Heart right ventricle (tissue), 16 donors: ENCODE measurements at regions not wholly inside any gene's neighbourhood (a gene's known extent, or its start where the extent isn't known, plus 50 kb on each side); places are given as distances from the start of the nearest gene placed in this dataset.

ENCODE experiments used
- ATAC-seq, 8 donors: fragments of 200-7000 bp; cut with Tn5 transposase; one replicate each; pipeline ENCODE4 v1.9.1; 2020; ENCODE audit warnings: mild to moderate bottlenecking in 8 of 8, moderate library complexity in 8 of 8, moderate number of reproducible peaks in 1 of 8
- DNase-seq, 2 donors: peaks; one replicate each; pipeline ENCODE4 v3.0.0-alpha.2; 2020
- H3K27ac ChIP-seq, 10 donors: fragments of 200-600 bp; sonication (generic) in 2 of 10; one replicate each; pipeline versions ENCODE4 v1.5.0 to v1.8.0; 2020 to 2022; ENCODE audit warnings: mild to moderate bottlenecking in 3 of 10
- H3K27me3 ChIP-seq, 7 donors: fragments of 200-600 bp; one replicate each; pipeline ENCODE4 v1.8.0; 2021 to 2022; ENCODE audit warnings: mild to moderate bottlenecking in 2 of 7
- H3K36me3 ChIP-seq, 9 donors: fragments of 200-600 bp; sonication (generic) in 1 of 9; one replicate each; pipeline versions ENCODE4 v1.5.0 to v1.8.0; 2020 to 2022; ENCODE audit warnings: mild to moderate bottlenecking in 2 of 9
- H3K4me1 ChIP-seq, 9 donors: fragments of 200-600 bp; sonication (generic) in 1 of 9; one replicate each; pipeline versions ENCODE4 v1.5.0 to v1.8.0; 2020 to 2022; ENCODE audit warnings: mild to moderate bottlenecking in 4 of 9
- H3K4me3 ChIP-seq, 10 donors: fragments of 200-600 bp; sonication (generic) in 2 of 10; one replicate each; pipeline versions ENCODE4 v1.5.0 to v1.8.0; 2020 to 2022; ENCODE audit warnings: mild to moderate bottlenecking in 7 of 10, moderate library complexity in 2 of 10
- H3K9me3 ChIP-seq, 11 donors: fragments of 200-600 bp in 10 of 11; sonication (generic) in 2 of 11; one replicate each; pipeline versions ENCODE4 v1.5.0 to v1.8.0; 2013 to 2022; ENCODE audit warnings: mild to moderate bottlenecking in 2 of 11, control low read depth in 1 of 11, moderate library complexity in 1 of 11
- CTCF ChIP-seq, 9 donors: fragments of 200-600 bp; sonication (generic) in 2 of 9; IDR thresholded peaks; one replicate each; pipeline versions ENCODE4 v1.5.0 to v1.8.0; 2021 to 2022; ENCODE audit warnings: antibody characterized with exemption in 9 of 9, mild to moderate bottlenecking in 5 of 9, moderate library complexity in 1 of 9
- WGBS, 2 donors: extraction: QIAGEN DNeasy Blood & Tissue Kit; methylation state at CpG; one replicate each; pipeline ENCODE4 v1.1.7; 2013; ENCODE audit warnings: inconsistent platforms in 1 of 2; 5-methylcytosine and 5-hydroxymethylcytosine counted together
- intact Hi-C, 10 donors: fragments of 100-400 bp; cut with DNase I; formaldehyde crosslinking; loops; one replicate each; pipeline versions ENCODE4 v1.11.1 to v1.14.2; 2022
- donor health status: Arrhythmogenic right ventricular cardiomyopathy.
- donor health status: ischemic (EF 13 %, LVEDD 7.1; RV severe dilation, severe dysfunction).
- donor health status: healthy with polysubstance abuse.
- donor health status: DM: no; HTN: yes; CAD: no.
- donor health status: DM: no; HTN: no; CAD: no.
- donor health status: ischemic (EF 25% LVEDD 6.9; RV normal size, moderate dysfunction).
- donor health status: ischemic (EF 25% LVEDD 5.7; RV mildly dilated, moderate dysfunction).
- donor health status: healthy.
- donor health status: DM: yes; HTN: yes; CAD: no.
- donor health status: Ischemic cardiomyopathy.
- donor health status: ischemic (EF 35%, LVEDD 5.7; RV mildly dilated, moderate dysfunction).
- donor health status: nonischemic (EF 11% LVEDD 7.7; RV severe dilation, severe dysfunction).
- donor health status: DM: yes; HTN: yes; CAD: no.
- donor health status: PGD.
- donor health status: ischemic (EF 29% LVEDD 5.4; RV normal size, mild dysfunction).
- donor health status: nonischemic (EF 23%, LVEDD 6.1; RV moderate dilation, normal function).

DNA sequence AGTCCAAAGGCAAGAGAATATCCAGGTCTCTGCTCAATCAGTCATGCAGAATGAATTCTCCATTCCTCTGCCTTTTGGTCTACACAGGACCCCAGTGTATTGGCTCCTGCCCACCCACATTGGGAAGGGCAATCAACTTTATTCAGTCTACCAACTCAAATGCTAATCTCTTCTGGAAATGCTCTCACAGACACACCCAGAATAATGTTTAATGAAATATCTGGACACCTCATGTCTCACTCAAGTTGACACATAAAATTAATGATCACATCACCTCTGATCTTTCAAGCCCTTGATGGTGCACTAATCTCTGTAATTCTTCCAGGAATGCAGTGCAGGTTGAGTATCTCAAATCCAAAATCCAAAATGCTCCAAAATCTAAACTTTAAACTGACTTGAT, 315.6 kb downstream of the HRH4 start:
- no peak for DNase-seq
- H3K36me3 ChIP-seq: no peaks in the 10 kb centered on the region
- no peak for TF ChIP-seq CTCF (IDR thresholded peaks at IDR 0.05)
- H3K27ac ChIP-seq: no peak overlapping the region
- no peak overlapping the region for H3K4me3 ChIP-seq
- peaks cover 0 to 3% (median 0%) of the 10 kb centered on the region in 11 donors for H3K9me3 ChIP-seq
- H3K4me1 ChIP-seq: no peaks in the 10 kb centered on the region
- no peak for ATAC-seq
- no peaks in the 10 kb centered on the region for H3K27me3 ChIP-seq
- intact Hi-C loops: no loop called here

DNA sequence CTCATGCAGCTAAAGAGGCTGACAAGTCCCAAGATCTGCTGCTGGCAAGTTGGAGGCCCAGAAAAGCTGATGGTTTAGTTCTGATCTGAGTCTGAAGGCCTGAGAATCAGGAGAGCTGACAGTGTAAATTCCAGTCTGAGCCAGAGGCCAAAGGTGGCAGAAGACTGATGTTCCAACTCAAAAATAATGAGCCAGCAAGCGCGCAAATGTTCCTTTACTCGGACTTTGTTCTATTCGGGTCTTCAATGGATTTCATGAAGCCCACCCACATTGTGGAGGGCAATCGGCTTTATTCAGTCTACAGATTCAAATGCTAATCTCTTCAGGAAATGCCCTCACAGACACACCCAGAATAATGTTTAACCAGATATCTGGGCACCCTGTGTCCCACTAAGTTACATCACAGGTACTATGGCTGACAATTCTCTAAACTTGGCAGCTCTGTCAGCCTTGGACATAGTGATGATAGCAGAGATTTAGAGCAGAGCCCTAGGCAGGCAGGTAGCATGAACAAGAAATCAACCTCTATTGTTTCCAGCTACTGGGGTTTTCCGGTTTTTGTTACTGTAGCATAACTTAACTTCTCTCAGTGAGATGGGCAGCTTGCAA, 318.5 kb downstream of the HRH4 start:
- no peak for TF ChIP-seq CTCF (IDR thresholded peaks at IDR 0.05)
- H3K4me3 ChIP-seq: no peak overlapping the region
- 76 to 77% methylated on average over 6 of the region's 6 CpGs for WGBS, 2 donors
- DNase-seq (no peak), ATAC-seq (no peak)
- H3K9me3 ChIP-seq: no peaks in the 10 kb centered on the region
- no peaks in the 10 kb centered on the region for H3K4me1 ChIP-seq
- H3K27ac ChIP-seq: no peak overlapping the region
- intact Hi-C loops: no loop called here
- H3K36me3 ChIP-seq: no peaks in the 10 kb centered on the region
- H3K27me3 ChIP-seq: no peaks in the 10 kb centered on the region

GRCh38 chr18:24782566-24782965, 322.1 kb downstream of the HRH4 start:
- Histone ChIP-seq H3K4me3 (no peak overlapping the region), H3K9me3 (peaks cover 0 to 3% (median 0%) of the 10 kb centered on the region in 11 donors), H3K27ac (no peak overlapping the region), H3K27me3 (no peaks in the 10 kb centered on the region), H3K4me1 (no peaks in the 10 kb centered on the region), H3K36me3 (no peaks in the 10 kb centered on the region)
- 74 to 82% methylated on average over 3 of the region's 3 CpGs for WGBS, 2 donors
- TF ChIP-seq CTCF (IDR thresholded peaks at IDR 0.05): no peak
- intact Hi-C loops: no loop called here
- no peak for ATAC-seq
- no peak for DNase-seq

DNA sequence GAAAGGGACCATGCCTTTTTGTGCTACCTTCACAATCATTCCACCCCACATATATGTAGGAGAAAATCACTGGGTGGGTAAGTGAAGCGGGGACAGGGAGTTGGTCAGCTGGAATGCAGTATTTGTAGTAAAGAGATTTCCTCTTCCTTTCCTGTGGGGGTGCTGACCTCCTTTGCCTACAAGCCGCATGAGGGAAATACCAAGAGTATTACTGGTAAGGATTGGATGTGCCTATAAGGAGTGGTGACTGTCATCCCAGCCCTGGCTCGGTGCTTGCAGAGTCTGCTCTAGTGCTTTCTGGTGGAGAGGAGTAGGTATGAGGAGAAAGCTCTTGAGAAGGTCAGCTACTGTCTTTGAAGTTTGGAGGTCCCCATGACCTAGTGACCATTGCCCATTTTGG, 324.6 kb downstream of the HRH4 start:
- H3K9me3 ChIP-seq: peaks cover 0 to 14% (median 0%) of the 10 kb centered on the region in 11 donors
- 84 to 89% methylated on average over 3 of the region's 3 CpGs for WGBS, 2 donors
- no peak for TF ChIP-seq CTCF (IDR thresholded peaks at IDR 0.05)
- H3K36me3 ChIP-seq: no peaks in the 10 kb centered on the region
- no peaks in the 10 kb centered on the region for H3K27me3 ChIP-seq
- DNase-seq: no peak
- intact Hi-C loops: no loop called here
- no peak overlapping the region for H3K27ac ChIP-seq
- no peak for ATAC-seq
- H3K4me3 ChIP-seq: no peak overlapping the region
- no peaks in the 10 kb centered on the region for H3K4me1 ChIP-seq
